ENCODE measurements at regions not wholly inside any gene's neighbourhood (a gene's known extent, or its start where the extent isn't known, plus 50 kb on each side); places are given as distances from the start of the nearest gene placed in this dataset.

GRCh38 chr4:157988641-157989040 lies 184.2 kb downstream of the GASK1B start:
- Mint-ChIP-seq H3K27me3 (ENCODE audit: insufficient read depth, low read depth, poor library complexity) (no peaks in the 10 kb centered on the region), H3K4me1 (peaks cover under 1% of the 10 kb centered on the region; the same call in 1 of the 3 replicates), H3K36me3 (ENCODE audit: low read depth) (no peaks in the 10 kb centered on the region), H3K27ac (no peak overlapping the region), H3K9me3 (no peaks in the 10 kb centered on the region), H3K4me3 (no peak overlapping the region)
- 0 out of 2 replicates have a peak, but pooled peaks cover 9% of the 10 kb centered on the region for H3K9me2 ChIP-seq (ENCODE audit: insufficient read depth)
- DNase-seq (ENCODE audit: low spot score) (no peak), ATAC-seq (no peak)
- H4K20me1 ChIP-seq (replicated peaks; ENCODE audit: insufficient read depth) = no peaks in the 10 kb centered on the region
- no peaks in the 10 kb centered on the region for H3F3A ChIP-seq (replicated peaks; ENCODE audit: low read depth)
- H3K4me2 ChIP-seq = no peak overlapping the region
- H2AFZ ChIP-seq = peak overlapping the region; percentile 57; the same call in 1 of the 2 replicates
- no peaks in the 10 kb centered on the region for H3K79me2 ChIP-seq (replicated peaks; ENCODE audit: insufficient read depth)
- no peaks in the 10 kb centered on the region for H3K36me3 ChIP-seq (ENCODE audit: insufficient read depth)
- no peak overlapping the region for H3K4me3 ChIP-seq
- TF ChIP-seq CTCF (conservative IDR thresholded peaks at IDR 0.05; ENCODE audit: low read depth in 2 of 2) (no peak), JUNB (IDR thresholded peaks at IDR 0.05; ENCODE audit: unreplicated experiment) (no peak), EZH2phosphoT487 (IDR thresholded peaks at IDR 0.05; ENCODE audit: unreplicated experiment) (no peak), REST (IDR thresholded peaks at IDR 0.05; ENCODE audit: unreplicated experiment) (no peak), POLR2AphosphoS5 (IDR thresholded peaks at IDR 0.05; ENCODE audit: low read depth) (no peak), CREB1 (CRISPR knock-in tag; IDR thresholded peaks at IDR 0.05; ENCODE audit: low read depth) (no peak), NANOG (IDR thresholded peaks at IDR 0.05; ENCODE audit: borderline replicate concordance) (no peak), ETS1 (IDR thresholded peaks at IDR 0.05) (no peak), STAT1 (IDR thresholded peaks at IDR 0.05; ENCODE audit: unreplicated experiment) (no peak), ZNF462 (CRISPR knock-in tag; IDR thresholded peaks at IDR 0.05) (no peak), ZNF331 (CRISPR knock-in tag; IDR thresholded peaks at IDR 0.05; ENCODE audit: low read depth) (no peak), ZNF114 (CRISPR knock-in tag; IDR thresholded peaks at IDR 0.05) (no peak), EZH2 (IDR thresholded peaks at IDR 0.05; ENCODE audit: low read depth, unreplicated experiment) (no peak)
- no peak overlapping the region for H3K27ac ChIP-seq (ENCODE audit: low read depth)
- H3K4me1 ChIP-seq (ENCODE audit: insufficient read depth) = no peaks in the 10 kb centered on the region
- no peaks in the 10 kb centered on the region for H3K27me3 ChIP-seq (ENCODE audit: insufficient read depth)
